DND-41 (cell line): ENCODE measurements at regions not wholly inside any gene's neighbourhood (a gene's known extent, or its start where the extent isn't known, plus 50 kb on each side); places are given as distances from the start of the nearest gene placed in this dataset.

ENCODE experiments used
- EZH2 ChIP-seq: IDR thresholded peaks from 3 replicates; pipeline ENCODE4 v1.6.1; 2012; ENCODE audit warnings: borderline replicate concordance, low read depth, mild to moderate bottlenecking, moderate library complexity, low read length, inconsistent platforms; ENCODE audit not compliant: severe bottlenecking
- TF ChIP-seq, protein P1 (sequence below): IDR thresholded peaks from 2 replicates; pipeline ENCODE4 v1.5.1; 2012; ENCODE audit warnings: borderline replicate concordance, low read length, moderate library complexity, mild to moderate bottlenecking; ENCODE audit not compliant: poor library complexity, severe bottlenecking; ENCODE audit errors: extremely low read depth

DNA sequence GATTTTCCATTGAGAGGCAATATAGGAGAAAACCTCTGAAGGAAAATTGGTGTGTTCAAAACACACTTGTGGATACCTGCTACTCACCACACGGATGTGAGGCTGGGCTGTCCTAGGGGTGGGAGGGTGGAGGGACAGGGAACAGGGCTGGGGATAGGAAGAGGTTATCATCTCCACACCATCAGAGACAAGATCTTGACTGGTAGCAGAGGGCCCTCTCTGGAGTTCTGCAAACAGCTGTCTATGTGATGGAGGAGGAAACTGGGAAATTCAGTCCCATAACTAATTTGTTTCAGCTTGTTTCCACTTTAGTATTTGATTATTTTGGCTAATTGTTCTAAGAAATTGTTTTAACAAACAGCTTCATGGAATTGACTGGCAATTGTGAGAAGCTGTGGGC, 91.6 kb upstream of the FSTL4 start:
- TF ChIP-seq, protein P1, sequence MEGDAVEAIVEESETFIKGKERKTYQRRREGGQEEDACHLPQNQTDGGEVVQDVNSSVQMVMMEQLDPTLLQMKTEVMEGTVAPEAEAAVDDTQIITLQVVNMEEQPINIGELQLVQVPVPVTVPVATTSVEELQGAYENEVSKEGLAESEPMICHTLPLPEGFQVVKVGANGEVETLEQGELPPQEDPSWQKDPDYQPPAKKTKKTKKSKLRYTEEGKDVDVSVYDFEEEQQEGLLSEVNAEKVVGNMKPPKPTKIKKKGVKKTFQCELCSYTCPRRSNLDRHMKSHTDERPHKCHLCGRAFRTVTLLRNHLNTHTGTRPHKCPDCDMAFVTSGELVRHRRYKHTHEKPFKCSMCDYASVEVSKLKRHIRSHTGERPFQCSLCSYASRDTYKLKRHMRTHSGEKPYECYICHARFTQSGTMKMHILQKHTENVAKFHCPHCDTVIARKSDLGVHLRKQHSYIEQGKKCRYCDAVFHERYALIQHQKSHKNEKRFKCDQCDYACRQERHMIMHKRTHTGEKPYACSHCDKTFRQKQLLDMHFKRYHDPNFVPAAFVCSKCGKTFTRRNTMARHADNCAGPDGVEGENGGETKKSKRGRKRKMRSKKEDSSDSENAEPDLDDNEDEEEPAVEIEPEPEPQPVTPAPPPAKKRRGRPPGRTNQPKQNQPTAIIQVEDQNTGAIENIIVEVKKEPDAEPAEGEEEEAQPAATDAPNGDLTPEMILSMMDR = no peak
- TF ChIP-seq EZH2 = no peak
